GM18507 (cell line): ENCODE measurements at regions not wholly inside any gene's neighbourhood (a gene's known extent, or its start where the extent isn't known, plus 50 kb on each side); places are given as distances from the start of the nearest gene placed in this dataset.
A peak's percentile ranks its signal among the peaks of the same experiment; 100 is the strongest.
"Not testable (repeated sequence)": the region's sequence is repeated elsewhere in the genome, so short reads cannot be mapped to it uniquely, and the experiment has no call there.

ENCODE experiments used
- DNase-seq: peaks from one replicate; pipeline ENCODE4 v3.0.0; 2011; ENCODE audit warnings: low read depth; ENCODE audit not compliant: insufficient read length; ENCODE audit errors: extremely low spot score
- FAIRE-seq: peaks from 2 replicates; lab custom pipeline; 2011; peaks lifted over from hg19 to GRCh38; lab: Jason Lieb, UNC

DNA sequence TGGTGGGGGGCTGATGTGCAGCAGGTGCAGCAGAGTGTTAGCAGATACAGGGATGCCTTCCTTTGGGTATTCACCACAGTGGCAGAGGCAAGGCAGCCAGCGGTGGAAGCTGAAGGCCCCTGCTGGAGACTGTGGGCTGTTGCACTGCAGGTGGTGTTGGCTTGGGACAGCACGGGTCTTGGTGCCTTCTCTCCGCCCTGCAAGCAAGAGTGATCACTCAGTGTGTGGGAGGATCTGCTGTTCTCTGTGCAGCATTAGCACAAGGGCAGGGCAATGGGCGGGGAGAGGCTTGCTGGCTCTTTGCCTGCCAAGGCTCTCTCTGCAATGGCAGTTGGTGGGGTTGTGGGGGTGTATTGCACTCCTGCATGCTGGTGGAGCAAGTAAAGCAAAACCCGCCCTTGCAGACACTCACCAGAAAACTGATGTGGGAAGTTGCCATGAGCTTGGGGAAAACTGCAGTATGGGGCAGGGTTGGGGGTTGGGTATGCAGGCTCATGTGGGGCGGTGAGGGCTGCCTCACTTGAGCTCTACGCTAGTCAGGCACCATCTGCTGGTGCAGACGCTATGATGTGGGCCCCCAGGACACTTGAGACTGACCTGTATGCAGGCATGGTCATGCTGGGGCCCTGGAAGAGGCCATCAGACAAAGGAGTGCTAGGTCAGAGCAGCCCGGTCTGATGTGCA, 820.8 kb upstream of the GRIA3 start:
- FAIRE-seq, result no peak
- no peak for DNase-seq

- DNase-seq, FAIRE-seq: not testable (repeated sequence)
Measured at GRCh38 chrX:122375533-122375932, 808.5 kb upstream of the GRIA3 start.

- FAIRE-seq (no peak), DNase-seq (no peak)
Measured at GRCh38 chrX:122389005-122389404, 795.1 kb upstream of the GRIA3 start.

- FAIRE-seq, result no peak
- DNase-seq, result no peak
Measured at GRCh38 chrX:122418758-122419157, 765.3 kb upstream of the GRIA3 start.

GRCh38 chrX:122421434-122422121, 762.5 kb upstream of the GRIA3 start:
- peak; percentile 36 for FAIRE-seq

DNA sequence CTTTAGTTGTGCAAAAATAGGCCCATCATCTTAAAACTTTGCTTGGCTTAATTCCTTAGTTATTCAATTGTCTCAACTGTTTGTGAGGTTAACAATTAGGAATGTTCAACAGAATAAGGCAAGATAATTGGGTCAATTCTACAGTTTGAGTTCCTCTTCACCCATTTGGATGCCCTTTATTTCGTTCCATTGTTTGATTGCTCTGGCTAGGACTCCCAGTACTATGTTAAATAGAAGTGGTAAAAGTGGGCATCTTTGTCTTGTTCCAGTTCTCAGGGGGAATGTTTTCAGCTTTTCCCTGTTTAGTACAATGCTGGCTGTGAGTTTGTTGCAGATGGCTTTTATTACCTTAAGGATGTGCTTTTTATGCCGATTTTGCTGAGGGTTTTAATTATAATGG, 761.5 kb upstream of the GRIA3 start:
- DNase-seq (no peak), FAIRE-seq (peak; percentile 9)

More at GRCh38 chrX:122421434-122422121, 762.5 kb upstream of the GRIA3 start:
- DNase-seq, result no peak

DNA sequence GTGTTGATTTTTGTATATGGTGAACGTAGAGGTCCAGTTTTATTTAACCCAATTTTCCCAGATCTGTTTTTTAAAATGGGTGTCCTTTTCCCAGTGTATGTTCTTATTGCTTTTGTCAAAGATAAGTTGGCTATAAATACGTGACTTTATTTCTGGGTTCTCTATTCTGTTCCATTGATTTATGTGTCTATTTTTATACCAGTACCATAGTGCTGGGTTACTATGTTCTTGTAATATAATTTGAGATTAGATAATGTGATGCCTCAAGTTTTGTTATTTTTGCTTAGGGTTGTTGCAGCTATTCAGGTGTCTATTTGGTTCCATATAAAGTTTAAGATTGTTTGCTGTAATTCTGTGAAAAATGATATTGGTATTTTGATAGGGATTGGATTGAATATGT, 749.1 kb upstream of the GRIA3 start:
- no peak for FAIRE-seq

GRCh38 chrX:122439831-122440230, 744.2 kb upstream of the GRIA3 start:
- no peak for FAIRE-seq
- no peak for DNase-seq

More for the DNA sequence above, 749.1 kb upstream of the GRIA3 start:
- no peak for DNase-seq

GRCh38 chrX:122440832-122441231, 743.2 kb upstream of the GRIA3 start:
- FAIRE-seq (no peak), DNase-seq (no peak)

- FAIRE-seq, result no peak
- DNase-seq, result no peak
Measured at GRCh38 chrX:122441451-122441850, 742.6 kb upstream of the GRIA3 start.

DNA sequence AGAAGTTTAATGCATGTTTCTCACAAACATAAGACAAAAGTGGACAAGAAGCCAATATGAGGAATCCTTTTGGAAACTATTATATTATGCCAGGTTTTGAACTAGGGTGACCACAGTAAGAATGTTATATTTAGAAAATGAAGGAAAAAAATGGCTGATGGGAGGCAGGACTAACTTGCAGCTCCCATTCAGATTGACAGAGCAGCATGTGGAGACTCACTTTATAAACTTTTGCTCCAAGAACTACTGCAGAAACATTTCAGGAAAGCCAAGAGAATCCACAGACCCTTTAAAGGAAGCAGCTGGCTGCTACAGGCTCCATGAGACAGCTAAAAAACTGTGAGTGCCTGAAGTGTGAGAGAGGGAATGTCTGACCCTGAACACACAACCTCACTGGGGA, 738.6 kb upstream of the GRIA3 start:
- no peak for DNase-seq
- FAIRE-seq, result no peak

DNA sequence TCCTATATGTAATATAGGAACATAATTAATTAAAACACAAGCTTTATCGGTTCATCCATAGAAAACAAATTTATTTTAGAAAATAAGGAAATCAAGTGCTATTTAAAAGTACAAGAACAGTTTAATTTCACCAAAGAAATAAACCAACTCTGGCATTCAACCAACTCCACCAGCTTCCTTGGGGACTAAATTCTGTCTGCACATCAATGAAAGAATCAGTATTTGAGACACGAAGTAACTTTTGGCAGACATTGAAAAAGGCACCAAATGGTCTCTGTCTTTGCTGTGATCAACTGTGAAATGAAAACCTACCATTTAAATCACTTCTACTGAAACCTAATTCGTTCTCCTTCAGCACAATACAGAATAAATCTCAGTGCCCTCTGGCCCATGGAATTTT, 719.7 kb upstream of the GRIA3 start:
- FAIRE-seq, result no peak
- DNase-seq, result no peak

DNA sequence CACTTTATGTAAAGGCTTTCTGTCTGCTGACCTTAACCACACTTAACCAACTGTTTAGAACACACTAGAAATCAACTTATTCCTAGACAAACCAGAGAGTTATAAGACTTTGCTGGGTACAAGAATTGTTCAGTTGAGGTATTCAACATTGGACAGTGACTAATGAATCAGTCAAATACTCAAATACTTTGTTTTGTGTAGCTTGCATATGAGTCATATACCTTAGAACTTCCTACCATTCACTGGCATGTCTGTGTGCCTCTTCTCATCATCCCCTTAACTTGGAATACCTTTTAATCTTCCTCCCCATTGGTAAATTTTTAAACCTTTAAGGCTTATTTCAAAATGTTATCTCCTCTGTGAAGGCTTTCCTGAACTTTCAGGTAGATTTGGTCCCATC, 708.8 kb upstream of the GRIA3 start:
- FAIRE-seq (no peak), DNase-seq (no peak)

DNA sequence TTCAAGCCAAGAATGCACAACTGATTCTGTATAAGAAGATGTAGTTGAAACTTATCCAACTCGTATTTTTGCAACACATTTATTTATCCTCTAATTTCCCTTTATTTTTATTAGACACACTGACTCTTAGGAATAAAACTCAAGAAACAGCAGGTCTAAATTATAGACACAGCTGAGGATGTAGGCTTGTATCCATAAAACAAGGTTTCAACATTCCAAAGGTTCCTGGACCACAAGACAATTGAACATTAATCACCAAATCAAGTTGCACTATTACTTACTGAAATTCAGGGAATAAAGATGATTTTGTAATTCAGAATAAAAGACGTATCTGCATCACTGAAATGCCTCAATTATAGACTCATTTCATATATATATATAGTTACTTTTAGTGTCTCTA, 683.5 kb upstream of the GRIA3 start:
- no peak for DNase-seq
- FAIRE-seq, result no peak

- DNase-seq (no peak), FAIRE-seq (no peak)
Measured at GRCh38 chrX:122501652-122502051, 682.4 kb upstream of the GRIA3 start.

DNA sequence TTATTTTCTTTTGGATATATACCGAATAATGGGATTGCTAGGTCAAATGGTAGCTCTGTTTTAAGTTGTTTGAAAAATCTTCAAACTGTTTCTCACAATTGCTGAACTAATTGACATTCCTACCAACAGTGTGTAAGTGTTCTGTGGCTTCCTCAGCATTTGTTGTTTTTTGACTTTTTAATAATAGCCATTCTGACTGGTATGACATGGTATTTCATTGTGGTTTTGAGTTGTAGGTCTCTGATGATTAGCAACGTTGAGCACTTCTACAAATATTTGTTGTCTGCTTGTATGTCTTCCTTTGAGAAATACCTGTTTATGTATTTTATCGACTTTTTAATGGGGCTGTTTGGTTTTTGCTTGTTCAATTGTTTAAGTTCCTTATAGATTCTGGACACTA, 680.1 kb upstream of the GRIA3 start:
- FAIRE-seq (no peak), DNase-seq (no peak)

DNA sequence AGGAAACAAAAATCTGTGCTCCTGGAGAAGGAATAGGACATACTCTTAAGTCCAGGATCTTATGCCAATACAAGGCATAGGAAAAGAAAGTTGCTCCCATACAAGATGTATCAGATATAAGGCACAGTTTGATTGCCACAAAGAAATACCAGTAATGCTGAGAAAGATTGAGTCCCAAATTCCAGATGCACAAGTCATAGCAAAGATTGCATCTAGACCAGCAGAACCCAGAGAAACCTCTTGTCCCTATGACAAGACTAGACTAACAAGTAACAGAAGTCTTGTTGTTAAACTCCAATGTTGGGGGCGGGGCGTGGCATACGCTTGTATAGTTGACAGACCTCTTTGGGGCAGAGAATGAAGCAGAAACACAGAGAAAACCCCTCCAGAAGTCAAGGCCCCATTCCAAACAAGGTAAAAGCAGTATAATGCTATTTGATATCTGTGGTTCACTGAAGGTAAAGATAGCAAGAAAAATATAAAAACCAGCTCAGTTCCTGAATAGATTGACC, 671.5 kb upstream of the GRIA3 start:
- FAIRE-seq (no peak), DNase-seq (no peak)

DNA sequence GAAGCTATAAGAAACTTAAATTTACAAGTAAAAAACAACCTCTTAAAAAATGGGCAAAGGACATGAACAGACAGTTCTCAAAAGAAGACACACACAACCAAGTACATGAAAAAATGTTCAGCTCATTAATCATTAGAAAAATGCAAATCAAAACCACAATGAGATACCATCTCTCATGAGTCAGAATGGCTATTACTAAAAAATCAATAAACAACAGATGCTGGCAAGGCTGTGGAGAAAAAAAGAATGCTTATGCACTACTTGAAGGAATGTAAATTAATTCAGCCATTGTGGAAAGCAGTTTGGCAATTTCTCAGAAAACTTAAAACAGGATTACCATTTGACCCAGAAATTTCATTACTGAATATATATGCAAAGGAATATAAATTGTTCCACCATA, 666.3 kb upstream of the GRIA3 start:
- FAIRE-seq, result no peak

GRCh38 chrX:122545778-122546177, 638.3 kb upstream of the GRIA3 start:
- FAIRE-seq, result no peak

More for the DNA sequence above, 666.3 kb upstream of the GRIA3 start:
- no peak for DNase-seq

GRCh38 chrX:122546269-122546668, 637.8 kb upstream of the GRIA3 start:
- no peak for FAIRE-seq

More at GRCh38 chrX:122545778-122546177, 638.3 kb upstream of the GRIA3 start:
- DNase-seq, result no peak

DNA sequence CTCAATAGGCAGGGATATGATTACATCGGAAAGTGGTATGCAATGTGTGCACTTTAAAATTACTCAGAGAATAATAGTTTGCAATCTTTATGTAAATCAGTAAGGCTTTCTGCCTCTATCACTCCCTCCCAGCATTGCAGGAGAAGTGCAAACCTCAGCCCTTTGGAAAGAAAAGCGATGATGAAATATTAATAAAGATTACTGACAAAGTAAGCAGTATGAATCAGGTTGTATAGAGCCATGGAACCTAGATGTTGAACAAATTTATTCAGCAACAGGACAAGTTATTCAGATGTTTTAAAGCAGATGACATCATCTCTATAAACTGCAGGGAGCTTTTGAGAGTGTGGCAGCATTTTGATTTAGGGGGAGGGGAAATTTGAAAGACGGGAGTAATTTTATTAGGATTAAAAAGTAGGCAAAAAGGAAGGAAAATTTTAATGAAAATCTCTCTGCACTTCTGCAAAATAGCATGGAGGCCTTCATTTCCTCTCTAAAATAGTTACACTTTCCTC, 631.7 kb upstream of the GRIA3 start:
- DNase-seq (no peak), FAIRE-seq (no peak)

More at GRCh38 chrX:122546269-122546668, 637.8 kb upstream of the GRIA3 start:
- DNase-seq, result no peak
